OCI-LY7 (cell line): ENCODE measurements at regions not wholly inside any gene's neighbourhood (a gene's known extent, or its start where the extent isn't known, plus 50 kb on each side); places are given as distances from the start of the nearest gene placed in this dataset.

Experiments
- BruUV-seq: library from RNA; stranded (reverse); fragments of 400-500 nt; replicated peaks from 2 replicates; lab custom pipeline; 2021; lab: Mats Ljungman, UMichigan
- CTCF ChIA-PET: fragments of 300-600 bp; sonication (Branson Sonifier 250); formaldehyde crosslinking; loops from one replicate; lab custom pipeline; 2022; ENCODE audit warnings: antibody characterized with exemption; ENCODE audit not compliant: unreplicated experiment; lab: Charles Lee
- POLR2A ChIA-PET: fragments of 300-600 bp; sonication (Branson Sonifier 250); formaldehyde crosslinking; loops from one replicate; lab custom pipeline; 2022; ENCODE audit warnings: antibody characterized with exemption; lab: Charles Lee
- DNase-seq: peaks from one replicate; pipeline ENCODE4 v3.0.0-alpha.2; 2015; ENCODE audit warnings: low spot score
- H2AFZ ChIP-seq: fragments of 200-600 bp; sonication (generic), shearing (Covaris generic); 2 replicates; pipeline ENCODE4 v1.6.1; 2014; ENCODE audit warnings: mild to moderate bottlenecking, antibody characterized with exemption, low read length, moderate library complexity
- H3K27ac ChIP-seq: fragments of 200-600 bp; sonication (generic); 2 replicates; pipeline ENCODE4 v1.5.1; 2014; ENCODE audit warnings: mixed run types, low read depth, mild to moderate bottlenecking, moderate library complexity, low read length, inconsistent platforms; ENCODE audit not compliant: poor library complexity, severe bottlenecking
- H3K36me3 ChIP-seq: fragments of 200-600 bp; sonication (generic); 2 replicates; pipeline ENCODE4 v1.6.1; 2014; ENCODE audit warnings: mild to moderate bottlenecking, antibody characterized with exemption, low read length, moderate library complexity, mixed read lengths; ENCODE audit not compliant: insufficient read depth
- H3K4me1 ChIP-seq: fragments of 200-600 bp; sonication (generic); 2 replicates; pipeline ENCODE4 v1.5.1; 2014; ENCODE audit warnings: mild to moderate bottlenecking, low read length; ENCODE audit not compliant: insufficient read depth, poor library complexity, severe bottlenecking
- H3K4me2 ChIP-seq: fragments of 200-600 bp; sonication (generic); 2 replicates; pipeline ENCODE4 v1.6.1; 2014; ENCODE audit warnings: mild to moderate bottlenecking, low read length
- H3K4me3 ChIP-seq: fragments of 200-600 bp; sonication (generic); 2 replicates; pipeline ENCODE4 v1.5.1; 2014; ENCODE audit warnings: mild to moderate bottlenecking, low read depth, low read length; ENCODE audit not compliant: poor library complexity, severe bottlenecking
- H3K79me2 ChIP-seq: fragments of 200-600 bp; sonication (generic); 2 replicates; pipeline ENCODE4 v1.6.1; 2016; ENCODE audit warnings: low read depth, mild to moderate bottlenecking, low read length, moderate library complexity, mixed read lengths; ENCODE audit not compliant: insufficient read depth
- H3K9me2 ChIP-seq: fragments of 200-600 bp; sonication (generic); 2 replicates; pipeline ENCODE4 v1.6.1; 2016; ENCODE audit warnings: mild to moderate bottlenecking, low read length, mixed read lengths; ENCODE audit not compliant: insufficient read depth
- H3K9me3 ChIP-seq: fragments of 200-600 bp; sonication (generic); 2 replicates; pipeline ENCODE4 v1.6.1; 2014; ENCODE audit warnings: mild to moderate bottlenecking, mixed run types, low read length, mixed read lengths
- H4K20me1 ChIP-seq: fragments of 200-600 bp; sonication (generic); 2 replicates; pipeline ENCODE4 v1.6.1; 2014; ENCODE audit warnings: mild to moderate bottlenecking, antibody characterized with exemption, low read length, moderate library complexity, mixed read lengths; ENCODE audit not compliant: insufficient read depth
- EZH2phosphoT487 ChIP-seq: fragments of 200-600 bp; sonication (generic); IDR thresholded peaks from 2 replicates; pipeline ENCODE4 v1.6.1; 2018; ENCODE audit warnings: low read depth, borderline replicate concordance, mild to moderate bottlenecking, mixed run types, antibody characterized with exemption, low read length, moderate library complexity, mixed read lengths
- intact Hi-C: fragments of 100-400 bp; cut with micrococcal nuclease; formaldehyde crosslinking; loops from one replicate; pipeline ENCODE4 v1.10.0; 2022; ENCODE audit not compliant: unreplicated experiment
- TF ChIP-seq, protein P1 (sequence below): fragments of 200-600 bp; sonication (generic); conservative IDR thresholded peaks from 2 replicates; pipeline ENCODE4 v1.5.1; 2014; ENCODE audit warnings: mild to moderate bottlenecking, antibody characterized with exemption, low read length, moderate library complexity, mixed read lengths

DNA sequence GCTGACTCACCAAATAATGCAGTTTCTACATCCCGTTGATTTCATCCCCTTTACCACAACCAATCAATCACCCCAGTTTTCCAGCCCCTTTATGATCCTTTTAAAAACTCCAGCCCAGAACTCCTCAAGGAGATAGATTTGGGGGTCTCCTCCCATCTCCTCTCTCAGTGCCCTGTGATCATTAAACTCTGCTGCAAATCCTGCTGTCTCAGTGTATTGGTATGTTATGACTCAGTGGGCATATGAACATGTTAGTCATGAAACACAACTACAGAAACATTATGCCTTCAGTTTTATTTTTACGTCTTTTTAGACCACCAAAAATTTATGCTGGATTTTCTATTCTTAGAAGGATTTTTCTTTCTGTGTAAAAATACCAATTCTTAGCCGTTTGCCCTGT is 213.7 kb downstream of the DIPK2A start:
- no peaks in the 10 kb centered on the region for H3K9me3 ChIP-seq
- H3K36me3 ChIP-seq = no peaks in the 10 kb centered on the region
- no peaks in the 10 kb centered on the region for H4K20me1 ChIP-seq
- ChIA-PET POLR2A (interaction anchor here (0.5 kb wide), 1 partner anchor 1680 kb away, joined by 3 read pairs; no protein-coding TSS in a partner anchor), CTCF (interaction anchor here (1.1 kb wide), 1 partner anchor 82 kb away, joined by 3 read pairs; no protein-coding TSS in a partner anchor)
- H3K9me2 ChIP-seq = no peaks in the 10 kb centered on the region
- H3K79me2 ChIP-seq = no peaks in the 10 kb centered on the region
- no peak overlapping the region for H3K4me2 ChIP-seq
- DNase-seq = no peak
- no TSS peak for BruUV-seq
- no peak overlapping the region for H3K27ac ChIP-seq
- H3K4me3 ChIP-seq = no peak overlapping the region
- H3K4me1 ChIP-seq = no peaks in the 10 kb centered on the region
- H2AFZ ChIP-seq = no peak overlapping the region
- TF ChIP-seq, protein P1, sequence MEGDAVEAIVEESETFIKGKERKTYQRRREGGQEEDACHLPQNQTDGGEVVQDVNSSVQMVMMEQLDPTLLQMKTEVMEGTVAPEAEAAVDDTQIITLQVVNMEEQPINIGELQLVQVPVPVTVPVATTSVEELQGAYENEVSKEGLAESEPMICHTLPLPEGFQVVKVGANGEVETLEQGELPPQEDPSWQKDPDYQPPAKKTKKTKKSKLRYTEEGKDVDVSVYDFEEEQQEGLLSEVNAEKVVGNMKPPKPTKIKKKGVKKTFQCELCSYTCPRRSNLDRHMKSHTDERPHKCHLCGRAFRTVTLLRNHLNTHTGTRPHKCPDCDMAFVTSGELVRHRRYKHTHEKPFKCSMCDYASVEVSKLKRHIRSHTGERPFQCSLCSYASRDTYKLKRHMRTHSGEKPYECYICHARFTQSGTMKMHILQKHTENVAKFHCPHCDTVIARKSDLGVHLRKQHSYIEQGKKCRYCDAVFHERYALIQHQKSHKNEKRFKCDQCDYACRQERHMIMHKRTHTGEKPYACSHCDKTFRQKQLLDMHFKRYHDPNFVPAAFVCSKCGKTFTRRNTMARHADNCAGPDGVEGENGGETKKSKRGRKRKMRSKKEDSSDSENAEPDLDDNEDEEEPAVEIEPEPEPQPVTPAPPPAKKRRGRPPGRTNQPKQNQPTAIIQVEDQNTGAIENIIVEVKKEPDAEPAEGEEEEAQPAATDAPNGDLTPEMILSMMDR = no peak
- no peak for TF ChIP-seq EZH2phosphoT487
- intact Hi-C loops = no loop called here

DNA sequence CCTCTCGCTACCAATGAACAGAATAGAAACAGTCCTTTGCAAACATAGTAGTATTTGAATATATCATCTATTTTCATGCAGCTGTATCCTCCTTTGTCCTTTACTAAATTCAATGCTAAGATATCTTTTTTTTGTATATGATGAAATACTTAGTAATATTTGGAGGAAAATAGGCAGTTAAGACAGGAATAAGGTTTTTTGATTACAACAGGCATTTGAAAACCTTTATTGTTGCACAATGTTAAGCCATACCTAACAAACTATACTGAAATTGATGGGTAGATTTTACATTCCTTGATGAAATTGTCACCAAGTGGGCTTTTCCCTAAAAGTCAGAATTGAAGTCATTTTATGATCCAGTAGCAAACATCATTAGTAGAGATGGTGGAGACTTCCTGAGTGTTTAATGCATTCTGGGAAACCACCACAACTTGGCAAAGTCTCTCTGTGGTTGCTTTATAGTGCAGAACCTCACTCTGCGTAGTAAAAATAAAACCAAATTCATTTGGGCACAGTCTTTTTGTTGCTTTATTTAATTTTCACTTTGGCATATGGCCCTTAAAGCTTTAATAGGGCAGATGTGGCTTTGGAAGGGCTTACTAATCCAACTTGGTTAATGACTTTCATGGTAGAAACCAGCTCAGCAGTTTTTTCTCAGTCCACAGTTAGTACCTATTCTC is 216.0 kb downstream of the DIPK2A start:
- Histone ChIP-seq H2AFZ (no peak overlapping the region), H3K9me2 (no peaks in the 10 kb centered on the region), H3K27ac (no peak overlapping the region), H3K4me1 (no peaks in the 10 kb centered on the region), H3K36me3 (no peaks in the 10 kb centered on the region), H3K4me2 (no peak overlapping the region), H4K20me1 (no peaks in the 10 kb centered on the region), H3K9me3 (no peaks in the 10 kb centered on the region), H3K79me2 (no peaks in the 10 kb centered on the region), H3K4me3 (no peak overlapping the region)
- no peak for TF ChIP-seq EZH2phosphoT487
- TF ChIP-seq, protein P1 = no peak
- BruUV-seq = no TSS peak
- intact Hi-C loops = no loop called here
- POLR2A ChIA-PET = no interaction called here
- DNase-seq = no peak
- CTCF ChIA-PET = no interaction called here

DNA sequence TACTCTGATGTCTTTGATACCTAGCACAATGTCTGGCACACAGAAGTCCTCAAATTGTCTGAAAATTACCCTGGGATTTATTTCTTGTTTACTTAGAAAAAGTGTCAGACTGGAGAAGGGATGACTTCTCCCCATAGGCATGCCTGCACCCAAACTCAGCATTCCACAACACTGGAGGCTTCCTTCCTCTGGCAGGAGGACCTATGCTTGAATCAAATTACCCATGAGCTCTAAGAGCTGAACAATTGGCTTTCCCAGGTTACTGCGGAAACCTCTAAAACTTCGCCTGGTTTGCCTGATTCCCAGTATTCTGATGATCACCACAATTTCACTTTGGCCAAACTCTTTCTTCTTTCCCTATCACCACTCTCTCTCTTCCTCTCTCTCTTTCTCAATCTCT is 217.4 kb downstream of the DIPK2A start:
- ChIA-PET POLR2A (no interaction called here), CTCF (no interaction called here)
- no peaks in the 10 kb centered on the region for H3K4me1 ChIP-seq

More for the DNA sequence above, 217.4 kb downstream of the DIPK2A start:
- intact Hi-C loops = no loop called here
- Histone ChIP-seq H3K9me3 (peaks cover 2% of the 10 kb centered on the region; the same call in 1 of the 2 replicates), H3K79me2 (no peaks in the 10 kb centered on the region), H3K9me2 (no peaks in the 10 kb centered on the region), H4K20me1 (no peaks in the 10 kb centered on the region), H2AFZ (no peak overlapping the region), H3K27ac (no peak overlapping the region), H3K36me3 (no peaks in the 10 kb centered on the region), H3K4me3 (no peak overlapping the region), H3K4me2 (no peak overlapping the region)
- TF ChIP-seq, protein P1 = no peak
- TF ChIP-seq EZH2phosphoT487 = no peak
- BruUV-seq = no TSS peak
- no peak for DNase-seq
